ENCODE measurements at regions not wholly inside any gene's neighbourhood (a gene's known extent, or its start where the extent isn't known, plus 50 kb on each side); places are given as distances from the start of the nearest gene placed in this dataset.

- Histone ChIP-seq H3K36me3 (ENCODE audit: insufficient read depth, low read length) (no peaks in the 10 kb centered on the region), H3K4me2 (ENCODE audit: low read length) (no peak overlapping the region), H3K9me3 (ENCODE audit: low read length) (no peaks in the 10 kb centered on the region), H2AFZ (ENCODE audit: low read length) (no peak overlapping the region), H3K79me2 (ENCODE audit: insufficient read depth, low read depth, low read length) (no peaks in the 10 kb centered on the region), H4K20me1 (ENCODE audit: insufficient read depth, low read length) (no peaks in the 10 kb centered on the region), H3K27ac (ENCODE audit: low read depth, low read length, poor library complexity, severe bottlenecking) (no peak overlapping the region), H3K4me3 (ENCODE audit: low read depth, low read length, poor library complexity, severe bottlenecking) (no peak overlapping the region), H3K9me2 (ENCODE audit: insufficient read depth, low read length) (no peaks in the 10 kb centered on the region), H3K4me1 (ENCODE audit: insufficient read depth, low read length, poor library complexity, severe bottlenecking) (no peaks in the 10 kb centered on the region)
- POLR2A ChIA-PET: no interaction called here
- CTCF ChIA-PET (ENCODE audit: unreplicated experiment): no interaction called here
- BruUV-seq (replicated peaks): no TSS peak
- DNase-seq (ENCODE audit: low spot score): no peak
- TF ChIP-seq EZH2phosphoT487 (IDR thresholded peaks at IDR 0.05; ENCODE audit: borderline replicate concordance, low read depth, low read length) (no peak), CTCF (conservative IDR thresholded peaks at IDR 0.05; ENCODE audit: low read length) (no peak)
- intact Hi-C loops (cut with micrococcal nuclease; ENCODE audit: unreplicated experiment): no loop called here
These were observed 126.2 kb downstream of the TRIB2 start for GRCh38 chr2:12842917-12843316.

GRCh38 chr2:12844511-12844910, 127.8 kb downstream of the TRIB2 start:
- no peak overlapping the region for H3K27ac ChIP-seq (ENCODE audit: low read depth, low read length, poor library complexity, severe bottlenecking)
- no peaks in the 10 kb centered on the region for H3K79me2 ChIP-seq (ENCODE audit: insufficient read depth, low read depth, low read length)
- ChIA-PET POLR2A (no interaction called here), CTCF (ENCODE audit: unreplicated experiment) (no interaction called here)
- no peaks in the 10 kb centered on the region for H4K20me1 ChIP-seq (ENCODE audit: insufficient read depth, low read length)
- no peak overlapping the region for H3K4me2 ChIP-seq (ENCODE audit: low read length)
- no peaks in the 10 kb centered on the region for H3K9me3 ChIP-seq (ENCODE audit: low read length)
- H3K4me1 ChIP-seq (ENCODE audit: insufficient read depth, low read length, poor library complexity, severe bottlenecking): no peaks in the 10 kb centered on the region
- BruUV-seq (replicated peaks): no TSS peak
- DNase-seq (ENCODE audit: low spot score): no peak
- no peaks in the 10 kb centered on the region for H3K9me2 ChIP-seq (ENCODE audit: insufficient read depth, low read length)
- H3K36me3 ChIP-seq (ENCODE audit: insufficient read depth, low read length): no peaks in the 10 kb centered on the region
- H3K4me3 ChIP-seq (ENCODE audit: low read depth, low read length, poor library complexity, severe bottlenecking): no peak overlapping the region
- TF ChIP-seq CTCF (conservative IDR thresholded peaks at IDR 0.05; ENCODE audit: low read length) (no peak), EZH2phosphoT487 (IDR thresholded peaks at IDR 0.05; ENCODE audit: borderline replicate concordance, low read depth, low read length) (no peak)
- intact Hi-C loops (cut with micrococcal nuclease; ENCODE audit: unreplicated experiment): no loop called here
- H2AFZ ChIP-seq (ENCODE audit: low read length): no peak overlapping the region

GRCh38 chr2:12847694-12848575, 131.2 kb downstream of the TRIB2 start:
- H4K20me1 ChIP-seq (ENCODE audit: insufficient read depth, low read length): no peaks in the 10 kb centered on the region
- no peak for TF ChIP-seq CTCF (conservative IDR thresholded peaks at IDR 0.05; ENCODE audit: low read length)
- TF ChIP-seq EZH2phosphoT487 (IDR thresholded peaks at IDR 0.05; ENCODE audit: borderline replicate concordance, low read depth, low read length): no peak
- no peaks in the 10 kb centered on the region for H3K9me3 ChIP-seq (ENCODE audit: low read length)
- no peaks in the 10 kb centered on the region for H3K9me2 ChIP-seq (ENCODE audit: insufficient read depth, low read length)
- ChIA-PET CTCF (ENCODE audit: unreplicated experiment) (no interaction called here), POLR2A (no interaction called here)
- no TSS peak for BruUV-seq (replicated peaks)
- no peak for DNase-seq (ENCODE audit: low spot score)
- H3K4me2 ChIP-seq (ENCODE audit: low read length): no peak overlapping the region
- intact Hi-C loops (cut with micrococcal nuclease; ENCODE audit: unreplicated experiment): no loop called here
- no peaks in the 10 kb centered on the region for H3K36me3 ChIP-seq (ENCODE audit: insufficient read depth, low read length)
- no peak overlapping the region for H2AFZ ChIP-seq (ENCODE audit: low read length)
- H3K4me1 ChIP-seq (ENCODE audit: insufficient read depth, low read length, poor library complexity, severe bottlenecking): no peaks in the 10 kb centered on the region
- H3K79me2 ChIP-seq (ENCODE audit: insufficient read depth, low read depth, low read length): no peaks in the 10 kb centered on the region
- H3K4me3 ChIP-seq (ENCODE audit: low read depth, low read length, poor library complexity, severe bottlenecking): no peak overlapping the region
- no peak overlapping the region for H3K27ac ChIP-seq (ENCODE audit: low read depth, low read length, poor library complexity, severe bottlenecking)
